ENCODE measurements at regions not wholly inside any gene's neighbourhood (a gene's known extent, or its start where the extent isn't known, plus 50 kb on each side); places are given as distances from the start of the nearest gene placed in this dataset.

- TF ChIP-seq CTCF (IDR thresholded peaks at IDR 0.05) = no peak
- no peak overlapping the region for H3K4me3 Mint-ChIP-seq (ENCODE audit: unreplicated experiment)
- peaks cover 21% of the 10 kb centered on the region for H3K9me3 Mint-ChIP-seq (ENCODE audit: unreplicated experiment)
- H3K27me3 Mint-ChIP-seq (ENCODE audit: unreplicated experiment) = no peaks in the 10 kb centered on the region
- peak overlapping the region; percentile 72 for H3K27ac Mint-ChIP-seq (ENCODE audit: unreplicated experiment)
- H3K4me1 Mint-ChIP-seq (ENCODE audit: unreplicated experiment) = peaks cover 29% of the 10 kb centered on the region
- DNase-seq (ENCODE audit: extremely low spot score, unreplicated experiment) = no peak
- H3K36me3 Mint-ChIP-seq (ENCODE audit: unreplicated experiment) = peaks cover 5% of the 10 kb centered on the region
Observed at GRCh38 chr3:18098960-18099587, 326.1 kb downstream of the SATB1 start.

GRCh38 chr3:18097989-18098388 is 327.1 kb downstream of the SATB1 start:
- Mint-ChIP-seq H3K27ac (ENCODE audit: unreplicated experiment) (no peak overlapping the region), H3K36me3 (ENCODE audit: unreplicated experiment) (peaks cover 5% of the 10 kb centered on the region), H3K4me1 (ENCODE audit: unreplicated experiment) (peaks cover 29% of the 10 kb centered on the region), H3K9me3 (ENCODE audit: unreplicated experiment) (peaks cover 28% of the 10 kb centered on the region), H3K4me3 (ENCODE audit: unreplicated experiment) (no peak overlapping the region), H3K27me3 (ENCODE audit: unreplicated experiment) (no peaks in the 10 kb centered on the region)
- DNase-seq (ENCODE audit: extremely low spot score, unreplicated experiment) = no peak
- no peak for TF ChIP-seq CTCF (IDR thresholded peaks at IDR 0.05)

- Mint-ChIP-seq H3K9me3 (ENCODE audit: unreplicated experiment) (peaks cover 28% of the 10 kb centered on the region), H3K4me3 (ENCODE audit: unreplicated experiment) (no peak overlapping the region), H3K4me1 (ENCODE audit: unreplicated experiment) (peaks cover 29% of the 10 kb centered on the region), H3K27me3 (ENCODE audit: unreplicated experiment) (no peaks in the 10 kb centered on the region), H3K36me3 (ENCODE audit: unreplicated experiment) (peaks cover 5% of the 10 kb centered on the region), H3K27ac (ENCODE audit: unreplicated experiment) (no peak overlapping the region)
- no peak for DNase-seq (ENCODE audit: extremely low spot score, unreplicated experiment)
- TF ChIP-seq CTCF (IDR thresholded peaks at IDR 0.05) = no peak
Observed at GRCh38 chr3:18097473-18097872, 327.7 kb downstream of the SATB1 start.

- peaks cover 26% of the 10 kb centered on the region for H3K9me3 Mint-ChIP-seq (ENCODE audit: unreplicated experiment)
- H3K27me3 Mint-ChIP-seq (ENCODE audit: unreplicated experiment) = no peaks in the 10 kb centered on the region
- peaks cover 2% of the 10 kb centered on the region for H3K36me3 Mint-ChIP-seq (ENCODE audit: unreplicated experiment)
- no peak overlapping the region for H3K4me3 Mint-ChIP-seq (ENCODE audit: unreplicated experiment)
- no peak for TF ChIP-seq CTCF (IDR thresholded peaks at IDR 0.05)
- H3K4me1 Mint-ChIP-seq (ENCODE audit: unreplicated experiment) = peaks cover 8% of the 10 kb centered on the region
- no peak for DNase-seq (ENCODE audit: extremely low spot score, unreplicated experiment)
- no peak overlapping the region for H3K27ac Mint-ChIP-seq (ENCODE audit: unreplicated experiment)
Observed at GRCh38 chr3:18092726-18093125, 332.4 kb downstream of the SATB1 start.

GRCh38 chr3:18090377-18090776 is 334.8 kb downstream of the SATB1 start:
- Mint-ChIP-seq H3K27ac (ENCODE audit: unreplicated experiment) (no peak overlapping the region), H3K36me3 (ENCODE audit: unreplicated experiment) (no peaks in the 10 kb centered on the region), H3K9me3 (ENCODE audit: unreplicated experiment) (peaks cover 14% of the 10 kb centered on the region), H3K27me3 (ENCODE audit: unreplicated experiment) (no peaks in the 10 kb centered on the region), H3K4me3 (ENCODE audit: unreplicated experiment) (no peak overlapping the region), H3K4me1 (ENCODE audit: unreplicated experiment) (peaks cover 9% of the 10 kb centered on the region)
- TF ChIP-seq CTCF (IDR thresholded peaks at IDR 0.05) = no peak
- DNase-seq (ENCODE audit: extremely low spot score, unreplicated experiment) = no peak
